ENCODE measurements at regions not wholly inside any gene's neighbourhood (a gene's known extent, or its start where the extent isn't known, plus 50 kb on each side); places are given as distances from the start of the nearest gene placed in this dataset.

- DNase-seq (no peak), ATAC-seq (no peak)
- 85 to 93% (median 88%) methylated on average over 7 to 10 of the region's 10 CpGs for WGBS, 4 donors
- no peaks in the 10 kb centered on the region for H3K9me3 ChIP-seq
- no peak overlapping the region for H3K27ac ChIP-seq
- peaks cover 0 to 5% (median 0%) of the 10 kb centered on the region in 9 donors for H3K27me3 ChIP-seq
- intact Hi-C loops (cut with DNase I): no loop called here
- peaks cover 0 to 2% (median 0%) of the 10 kb centered on the region in 12 donors for H3K4me1 ChIP-seq
- H3K4me3 ChIP-seq: no peak overlapping the region
- H3K36me3 ChIP-seq: no peaks in the 10 kb centered on the region
- TF ChIP-seq, protein P1, sequence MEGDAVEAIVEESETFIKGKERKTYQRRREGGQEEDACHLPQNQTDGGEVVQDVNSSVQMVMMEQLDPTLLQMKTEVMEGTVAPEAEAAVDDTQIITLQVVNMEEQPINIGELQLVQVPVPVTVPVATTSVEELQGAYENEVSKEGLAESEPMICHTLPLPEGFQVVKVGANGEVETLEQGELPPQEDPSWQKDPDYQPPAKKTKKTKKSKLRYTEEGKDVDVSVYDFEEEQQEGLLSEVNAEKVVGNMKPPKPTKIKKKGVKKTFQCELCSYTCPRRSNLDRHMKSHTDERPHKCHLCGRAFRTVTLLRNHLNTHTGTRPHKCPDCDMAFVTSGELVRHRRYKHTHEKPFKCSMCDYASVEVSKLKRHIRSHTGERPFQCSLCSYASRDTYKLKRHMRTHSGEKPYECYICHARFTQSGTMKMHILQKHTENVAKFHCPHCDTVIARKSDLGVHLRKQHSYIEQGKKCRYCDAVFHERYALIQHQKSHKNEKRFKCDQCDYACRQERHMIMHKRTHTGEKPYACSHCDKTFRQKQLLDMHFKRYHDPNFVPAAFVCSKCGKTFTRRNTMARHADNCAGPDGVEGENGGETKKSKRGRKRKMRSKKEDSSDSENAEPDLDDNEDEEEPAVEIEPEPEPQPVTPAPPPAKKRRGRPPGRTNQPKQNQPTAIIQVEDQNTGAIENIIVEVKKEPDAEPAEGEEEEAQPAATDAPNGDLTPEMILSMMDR (IDR thresholded peaks at IDR 0.05): no peak
- TF ChIP-seq POLR2A (IDR thresholded peaks at IDR 0.05): no peak
Observed at GRCh38 chr18:78297048-78297447, 682.6 kb upstream of the SALL3 start.

DNA sequence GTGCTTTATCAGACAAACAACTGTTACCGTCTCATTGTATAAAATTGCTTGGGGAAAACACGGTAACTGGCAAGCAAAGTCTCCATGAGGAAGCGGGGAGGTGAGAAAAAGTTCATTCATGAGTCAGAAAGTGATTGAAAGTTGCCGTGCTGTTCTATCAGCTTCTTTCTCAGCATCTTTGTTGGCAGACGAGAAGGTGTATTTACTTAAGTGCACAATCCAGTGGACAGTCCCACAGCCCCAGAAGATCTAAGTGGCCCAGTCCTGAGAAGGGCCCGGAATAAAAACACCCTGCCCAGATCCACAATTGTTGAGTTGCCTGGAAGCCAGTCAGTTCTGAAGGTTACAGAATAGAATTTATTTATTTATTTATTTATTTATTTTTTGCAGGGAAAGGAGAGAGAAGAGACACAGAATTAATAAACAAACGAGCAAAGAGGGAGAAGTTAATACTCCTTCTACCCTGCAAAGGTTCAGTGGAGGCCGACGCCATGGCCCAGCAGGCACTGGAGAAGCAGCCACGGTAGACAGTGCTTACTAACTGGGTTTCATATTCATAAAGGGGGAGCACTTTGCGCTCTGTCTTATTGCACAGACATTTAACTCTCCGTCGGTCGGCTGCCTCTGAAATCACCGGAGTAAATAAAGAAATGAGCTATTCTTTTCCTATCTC lies 676.0 kb upstream of the SALL3 start:
- peak overlapping the region in 4 of 12 donors; percentile 24 to 57 (median 36) for H3K27ac ChIP-seq
- intact Hi-C loops (cut with DNase I): no loop called here
- H3K9me3 ChIP-seq: no peaks in the 10 kb centered on the region

DNA sequence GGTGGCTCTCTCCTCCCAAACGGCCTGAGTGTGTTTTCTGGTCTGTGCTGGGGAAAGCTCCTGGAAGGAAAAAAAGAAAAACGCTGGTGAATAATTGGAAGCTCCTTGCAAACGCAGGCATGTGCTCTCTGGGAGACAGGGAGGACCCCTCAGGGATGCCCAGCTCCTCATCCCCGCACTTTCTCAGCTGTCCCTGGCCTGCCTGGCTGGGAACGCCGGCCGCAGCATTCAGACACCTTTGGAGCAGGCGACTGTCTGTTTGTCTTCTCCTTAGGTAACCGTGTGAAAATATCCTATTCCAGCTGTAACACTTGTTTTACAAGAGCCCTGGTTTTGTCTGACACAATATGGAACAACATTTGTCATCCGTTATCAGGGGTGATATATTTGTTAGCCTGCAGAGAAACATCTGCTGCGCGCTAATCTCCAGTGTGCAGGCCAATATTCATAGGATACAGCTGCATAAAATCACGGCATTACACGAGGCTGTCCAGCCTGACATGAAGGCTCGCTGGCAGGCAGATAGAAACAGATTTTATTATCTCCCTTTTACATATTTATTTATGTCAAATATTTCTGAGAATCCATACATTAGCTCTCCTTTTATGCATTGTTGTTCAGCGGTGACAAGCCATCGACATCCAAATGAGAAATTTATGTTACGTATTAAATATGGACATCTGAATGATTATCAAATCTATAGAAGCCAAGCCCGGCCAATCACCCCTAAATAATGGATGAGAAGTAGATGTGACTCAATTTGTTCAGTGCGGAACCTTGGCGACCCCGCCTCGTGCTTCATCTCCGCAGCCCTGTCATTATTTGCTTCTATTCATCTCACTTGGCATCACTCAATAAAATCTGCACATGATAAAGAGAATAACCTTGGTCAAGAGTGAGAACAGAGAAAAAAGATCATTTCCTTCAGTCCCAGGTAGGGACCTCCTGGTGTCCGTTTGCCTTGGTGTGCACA lies 675.1 kb upstream of the SALL3 start:
- Histone ChIP-seq H3K27me3 (peaks cover 0 to 6% (median 0%) of the 10 kb centered on the region in 9 donors), H3K9me3 (no peaks in the 10 kb centered on the region), H3K36me3 (no peaks in the 10 kb centered on the region), H3K27ac (peak overlapping the region in 4 of 12 donors; percentile 24 to 57 (median 36)), H3K4me1 (peaks cover 0 to 2% (median 0%) of the 10 kb centered on the region in 12 donors), H3K4me3 (no peak overlapping the region)
- TF ChIP-seq, protein P1 (IDR thresholded peaks at IDR 0.05): no peak
- TF ChIP-seq POLR2A (IDR thresholded peaks at IDR 0.05): no peak
- DNase-seq: no peak
- ATAC-seq: peak in 2 of 4 donors; percentile 30 to 59
- WGBS, 4 donors: 65 to 68% (median 68%) methylated on average over 25 of the region's 25 CpGs
- intact Hi-C loops (cut with DNase I): no loop called here

More for the DNA sequence above, 676.0 kb upstream of the SALL3 start:
- no peak for TF ChIP-seq POLR2A (IDR thresholded peaks at IDR 0.05)
- TF ChIP-seq, protein P1 (IDR thresholded peaks at IDR 0.05): no peak
- DNase-seq (no peak), ATAC-seq (peak in 1 of 4 donors; percentile 28)
- Histone ChIP-seq H3K4me1 (peaks cover 0 to 2% (median 0%) of the 10 kb centered on the region in 12 donors), H3K4me3 (no peak overlapping the region), H3K27me3 (peaks cover 0 to 6% (median 0%) of the 10 kb centered on the region in 9 donors), H3K36me3 (no peaks in the 10 kb centered on the region)
- 61 to 72% (median 66%) methylated on average over 14 to 15 of the region's 15 CpGs for WGBS, 4 donors

DNA sequence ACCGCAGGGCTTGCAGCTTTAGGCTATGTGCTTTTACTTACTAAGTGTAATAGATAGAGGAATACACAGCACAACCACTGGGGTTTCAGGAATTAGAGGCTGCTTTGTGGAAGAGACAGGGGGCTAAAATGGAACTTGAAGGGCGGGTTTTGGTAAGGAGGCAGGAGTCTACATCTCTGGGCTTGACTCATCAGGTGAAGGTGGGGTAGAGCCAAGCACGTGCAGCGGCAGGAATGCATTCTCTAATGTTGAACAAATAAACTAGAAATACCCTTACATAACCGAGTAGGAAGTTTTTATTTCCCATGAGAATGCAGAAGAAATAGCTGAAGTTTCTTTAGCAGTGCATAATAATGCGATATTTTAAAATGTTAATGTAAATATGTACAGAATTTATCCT lies 673.8 kb upstream of the SALL3 start:
- intact Hi-C loops (cut with DNase I): no loop called here
- Histone ChIP-seq H3K4me1 (peaks cover 0 to 2% (median 0%) of the 10 kb centered on the region in 12 donors), H3K4me3 (no peak overlapping the region), H3K9me3 (no peaks in the 10 kb centered on the region), H3K36me3 (no peaks in the 10 kb centered on the region), H3K27ac (no peak overlapping the region), H3K27me3 (peaks cover 0 to 6% (median 0%) of the 10 kb centered on the region in 9 donors)
- no peak for DNase-seq
- TF ChIP-seq, protein P1 (IDR thresholded peaks at IDR 0.05): no peak
- TF ChIP-seq POLR2A (IDR thresholded peaks at IDR 0.05): no peak
- 72 to 78% (median 77%) methylated on average over 6 of the region's 6 CpGs for WGBS, 4 donors
- ATAC-seq: no peak

Measured in heart left ventricle (tissue), 16 donors.